ENCODE measurements at regions not wholly inside any gene's neighbourhood (a gene's known extent, or its start where the extent isn't known, plus 50 kb on each side); places are given as distances from the start of the nearest gene placed in this dataset.
A peak's percentile ranks its signal among the peaks of the same experiment; 100 is the strongest.

GRCh38 chr15:35727627-35728026 lies 181.7 kb upstream of the DPH6 start:
- no peak for DNase-seq (ENCODE audit: extremely low spot score in 2 of 2)
- Histone ChIP-seq H3K4me3 (no peak overlapping the region), H3K9me3 (no peaks in the 10 kb centered on the region), H3K4me1 (no peaks in the 10 kb centered on the region), H3K36me3 (no peaks in the 10 kb centered on the region), H3K27ac (no peak overlapping the region), H3K27me3 (no peaks in the 10 kb centered on the region)
- TF ChIP-seq POLR2AphosphoS5 (IDR thresholded peaks at IDR 0.05; ENCODE audit: insufficient read depth in 1 of 2, low read depth in 1 of 2) (no peak), CTCF (IDR thresholded peaks at IDR 0.05) (no peak), POLR2A (IDR thresholded peaks at IDR 0.05) (no peak)
- intact Hi-C loops (cut with DNase I): no loop called here

DNA sequence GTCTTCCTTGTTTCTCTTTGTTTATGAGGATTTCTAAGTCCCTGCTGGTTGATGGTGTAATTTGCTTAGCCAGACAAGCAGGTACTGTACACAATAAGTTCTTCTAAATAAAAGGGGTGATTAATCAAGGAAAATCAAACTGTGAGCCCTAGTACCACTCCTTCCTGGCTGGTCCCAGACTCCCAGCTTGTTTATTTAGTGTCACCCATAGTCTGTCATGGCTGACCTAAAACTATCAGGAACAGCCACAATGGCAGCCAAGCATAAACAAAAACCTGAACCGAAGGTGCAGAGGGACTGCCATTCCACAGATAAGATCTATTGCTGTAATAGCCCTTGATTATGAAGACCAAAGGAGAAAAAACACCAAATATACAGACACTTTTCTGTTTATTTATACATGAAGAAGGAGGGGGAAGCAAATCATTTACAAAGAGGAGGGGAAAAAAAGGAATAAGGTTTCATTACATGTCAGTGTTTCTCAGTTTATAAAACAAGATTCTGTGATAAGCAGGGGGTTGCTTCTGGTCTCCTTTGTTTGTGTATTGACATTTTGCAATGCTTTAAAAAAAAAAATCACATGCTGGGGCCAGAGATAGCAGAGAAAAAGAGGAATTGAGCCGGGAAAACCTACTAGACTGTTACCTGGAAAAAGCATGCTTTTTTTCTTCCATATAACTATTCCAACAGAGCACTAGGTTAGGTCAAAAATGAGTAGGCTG lies 182.4 kb upstream of the DPH6 start:
- intact Hi-C loops (cut with DNase I): no loop called here
- Histone ChIP-seq H3K4me1 (no peaks in the 10 kb centered on the region), H3K9me3 (no peaks in the 10 kb centered on the region), H3K27ac (no peak overlapping the region), H3K4me3 (no peak overlapping the region), H3K36me3 (no peaks in the 10 kb centered on the region), H3K27me3 (no peaks in the 10 kb centered on the region)
- no peak for DNase-seq (ENCODE audit: extremely low spot score in 2 of 2)
- TF ChIP-seq POLR2AphosphoS5 (IDR thresholded peaks at IDR 0.05; ENCODE audit: insufficient read depth in 1 of 2, low read depth in 1 of 2): peak in 1 of 2 donors; percentile 6
- TF ChIP-seq POLR2A (IDR thresholded peaks at IDR 0.05): no peak

DNA sequence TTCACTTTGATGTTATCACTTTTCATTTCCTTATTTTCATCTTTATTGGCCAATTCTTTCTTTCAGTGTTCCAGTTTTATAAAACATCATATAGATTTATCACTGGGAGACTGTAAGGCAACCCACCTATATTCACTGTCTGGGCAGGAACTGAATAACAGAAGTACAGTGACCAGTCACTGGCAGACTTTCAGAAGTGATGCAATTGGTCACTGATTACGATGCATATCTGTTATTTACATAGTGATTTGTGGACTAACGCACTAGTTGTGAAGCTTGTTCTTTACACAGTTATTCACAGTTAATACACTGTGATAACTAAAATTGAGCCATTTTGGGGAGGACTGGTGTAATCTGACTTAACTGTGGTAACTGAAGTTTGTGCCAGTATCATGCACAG lies 190.2 kb upstream of the DPH6 start:
- H3K27me3 ChIP-seq: no peaks in the 10 kb centered on the region
- H3K27ac ChIP-seq: no peak overlapping the region
- DNase-seq (ENCODE audit: extremely low spot score in 2 of 2): no peak
- no peaks in the 10 kb centered on the region for H3K4me1 ChIP-seq
- intact Hi-C loops (cut with DNase I): no loop called here
- no peak for TF ChIP-seq CTCF (IDR thresholded peaks at IDR 0.05)
- no peak for TF ChIP-seq POLR2A (IDR thresholded peaks at IDR 0.05)
- no peak for TF ChIP-seq POLR2AphosphoS5 (IDR thresholded peaks at IDR 0.05; ENCODE audit: insufficient read depth in 1 of 2, low read depth in 1 of 2)
- H3K9me3 ChIP-seq: no peaks in the 10 kb centered on the region
- H3K36me3 ChIP-seq: no peaks in the 10 kb centered on the region
- no peak overlapping the region for H3K4me3 ChIP-seq

DNA sequence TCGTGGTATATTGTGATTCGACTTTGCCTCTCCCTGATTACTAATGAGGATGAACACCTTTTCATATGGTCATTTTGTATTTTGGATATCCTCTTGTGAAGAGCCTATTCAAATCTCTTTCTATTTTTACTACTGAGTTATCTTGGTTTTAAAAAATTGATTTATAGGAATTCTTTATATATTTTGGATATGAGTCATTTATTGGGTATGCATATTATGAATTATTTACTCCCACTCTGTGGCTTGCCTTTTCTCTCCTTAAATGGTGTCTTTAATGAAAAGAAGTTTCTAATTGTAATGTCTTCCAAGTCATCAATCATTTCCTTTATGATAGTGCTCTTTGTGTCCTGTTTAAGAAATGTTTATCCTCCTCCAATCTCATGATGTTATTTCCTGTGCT lies 191.5 kb upstream of the DPH6 start:
- no peak overlapping the region for H3K4me3 ChIP-seq
- no peaks in the 10 kb centered on the region for H3K27me3 ChIP-seq
- intact Hi-C loops (cut with DNase I): no loop called here
- no peak for TF ChIP-seq POLR2AphosphoS5 (IDR thresholded peaks at IDR 0.05; ENCODE audit: insufficient read depth in 1 of 2, low read depth in 1 of 2)
- TF ChIP-seq CTCF (IDR thresholded peaks at IDR 0.05): no peak
- no peak for TF ChIP-seq POLR2A (IDR thresholded peaks at IDR 0.05)
- H3K27ac ChIP-seq: no peak overlapping the region
- no peaks in the 10 kb centered on the region for H3K36me3 ChIP-seq
- no peaks in the 10 kb centered on the region for H3K9me3 ChIP-seq
- no peak for DNase-seq (ENCODE audit: extremely low spot score in 2 of 2)
- no peaks in the 10 kb centered on the region for H3K4me1 ChIP-seq

GRCh38 chr15:35738370-35738769 lies 192.4 kb upstream of the DPH6 start:
- H3K4me3 ChIP-seq: no peak overlapping the region
- DNase-seq (ENCODE audit: extremely low spot score in 2 of 2): no peak
- no peaks in the 10 kb centered on the region for H3K36me3 ChIP-seq
- TF ChIP-seq POLR2AphosphoS5 (IDR thresholded peaks at IDR 0.05; ENCODE audit: insufficient read depth in 1 of 2, low read depth in 1 of 2): no peak
- TF ChIP-seq CTCF (IDR thresholded peaks at IDR 0.05): no peak
- H3K4me1 ChIP-seq: no peaks in the 10 kb centered on the region
- no peak overlapping the region for H3K27ac ChIP-seq
- no peaks in the 10 kb centered on the region for H3K9me3 ChIP-seq
- intact Hi-C loops (cut with DNase I): no loop called here
- H3K27me3 ChIP-seq: no peaks in the 10 kb centered on the region

All from vagina (tissue), 2 donors.